ENCODE measurements at regions not wholly inside any gene's neighbourhood (a gene's known extent, or its start where the extent isn't known, plus 50 kb on each side); places are given as distances from the start of the nearest gene placed in this dataset.
"Not testable (repeated sequence)": the region's sequence is repeated elsewhere in the genome, so short reads cannot be mapped to it uniquely, and the experiment has no call there.

DNA sequence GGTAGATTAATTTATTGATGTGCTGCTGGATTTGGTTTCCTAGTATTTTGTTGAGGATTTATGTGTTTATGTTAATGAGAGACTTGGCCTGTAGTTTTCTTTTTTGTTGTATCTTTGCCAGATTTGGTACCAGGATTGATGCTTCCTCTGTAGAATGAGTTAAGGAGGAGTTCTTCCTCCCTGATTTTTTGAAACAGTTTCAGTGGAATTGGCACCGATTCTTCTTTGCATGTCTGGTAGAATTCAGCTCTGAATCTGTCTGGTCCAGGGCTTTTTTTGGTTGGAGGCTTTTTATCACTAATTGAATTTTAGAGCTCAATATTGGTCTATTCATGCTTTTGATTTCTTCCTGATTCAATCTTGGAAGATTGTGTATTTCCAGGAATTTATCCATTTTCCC is 174.0 kb upstream of the NDST4 start:
- no peak for DNase-seq

DNA sequence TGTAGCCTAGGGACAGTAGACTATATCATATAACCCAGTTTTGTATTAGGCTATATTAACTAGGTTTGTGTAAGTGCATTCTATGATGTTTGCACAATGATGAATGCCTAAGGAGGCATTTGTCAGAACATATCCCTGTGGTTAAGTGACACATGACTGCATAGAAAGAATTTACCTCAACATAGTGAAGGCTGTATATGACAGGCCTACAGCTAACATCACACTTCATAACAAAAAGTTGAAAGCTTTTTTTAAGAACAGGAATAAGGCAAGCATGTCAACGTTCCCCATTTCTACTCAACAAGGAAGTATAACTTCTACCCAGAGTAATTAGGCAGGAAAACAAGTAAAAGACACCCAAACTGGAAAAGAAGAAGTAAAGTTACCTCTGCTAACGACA is 165.9 kb upstream of the NDST4 start:
- DNase-seq, result no peak

DNA sequence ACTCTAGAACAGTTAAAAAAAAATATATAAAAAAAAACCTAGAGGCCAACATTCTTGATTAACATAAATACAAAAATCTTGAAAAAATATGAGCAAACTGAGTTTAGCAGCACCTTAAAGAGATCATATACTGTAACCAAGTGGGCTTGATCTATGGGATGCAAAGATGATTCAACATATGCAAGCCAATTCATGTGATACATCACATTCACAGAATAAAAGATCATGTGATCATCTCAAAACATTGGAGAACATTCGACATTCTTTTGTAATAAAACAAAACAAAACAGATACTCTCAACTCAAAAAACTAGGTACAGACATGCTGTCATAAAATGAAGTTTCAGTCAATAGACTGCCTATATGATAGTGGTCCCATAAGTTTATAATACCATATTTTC is 165.4 kb upstream of the NDST4 start:
- no peak for DNase-seq

DNA sequence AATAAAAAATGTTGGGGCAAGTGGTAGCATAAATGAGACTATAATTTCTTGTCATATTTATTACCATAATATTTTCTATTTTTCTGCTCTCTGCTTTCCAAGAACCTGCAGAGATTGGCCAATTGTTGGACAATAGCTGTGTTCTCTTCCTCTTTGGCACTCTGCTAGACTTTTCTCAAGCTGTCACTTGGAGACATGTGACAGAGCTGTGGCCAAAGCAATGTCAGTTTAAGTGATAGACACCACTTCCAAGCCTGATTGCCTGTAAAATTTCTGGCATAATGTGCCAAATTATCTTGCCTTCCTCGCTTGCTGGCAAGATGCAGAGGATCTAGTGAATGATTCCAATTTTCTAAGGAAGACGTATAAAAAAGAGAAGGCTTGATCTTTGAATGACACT is 162.2 kb upstream of the NDST4 start:
- DNase-seq, result no peak

DNA sequence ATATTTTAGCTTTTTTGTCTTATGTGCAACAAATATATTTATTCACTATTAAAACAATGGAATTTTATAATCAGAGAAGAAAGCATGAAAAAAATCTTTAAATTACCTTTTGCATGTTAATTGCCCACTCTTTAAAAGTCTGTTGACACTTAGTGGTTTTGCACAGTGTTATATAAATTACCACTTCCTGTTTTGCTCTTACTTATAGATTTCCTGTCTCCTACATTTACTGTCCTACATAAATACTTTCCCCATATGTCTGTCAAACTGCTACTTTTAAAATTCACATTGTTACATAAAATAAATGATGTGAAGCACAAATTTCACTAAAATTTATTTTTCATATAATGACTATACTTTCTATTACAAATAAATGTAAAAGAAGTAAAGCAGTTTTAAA is 161.1 kb upstream of the NDST4 start:
- DNase-seq, result no peak

DNA sequence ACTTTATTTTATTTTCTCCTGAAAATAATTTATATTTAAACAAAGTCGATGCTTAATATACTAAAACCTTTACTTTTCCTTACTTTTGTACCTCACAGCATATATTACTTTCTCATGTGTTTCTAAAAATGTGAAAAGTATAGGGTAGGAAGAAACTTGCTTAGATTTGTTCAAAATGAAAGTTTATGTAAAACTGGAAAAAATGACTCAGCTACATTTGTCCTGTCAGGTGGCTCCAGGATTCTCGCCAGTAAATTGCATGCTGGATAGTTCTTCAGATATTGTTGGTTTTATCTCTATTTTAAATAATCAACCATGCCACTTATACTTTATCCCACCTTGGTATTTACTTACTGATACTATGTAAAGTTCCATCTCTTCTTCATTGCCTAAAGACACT is 159.2 kb upstream of the NDST4 start:
- DNase-seq, result no peak

DNA sequence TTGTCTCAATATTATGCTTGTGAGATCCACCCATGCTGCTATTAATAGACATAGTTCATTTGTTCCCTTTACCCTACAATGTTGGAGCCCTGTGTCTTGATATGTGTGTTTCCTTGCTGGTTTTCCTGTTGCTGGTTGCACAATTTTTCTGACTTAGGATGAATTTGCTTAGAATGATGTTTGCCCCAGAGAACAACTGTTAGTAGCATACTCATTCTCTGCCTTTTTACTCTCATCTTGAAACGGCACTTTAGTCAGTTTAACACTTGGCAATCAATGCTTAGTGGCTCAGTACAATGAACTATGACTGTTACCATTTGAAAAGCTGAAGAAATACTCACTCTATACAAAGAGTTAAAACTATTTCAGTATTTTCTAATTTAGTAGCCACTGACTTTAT is 158.8 kb upstream of the NDST4 start:
- no peak for DNase-seq

DNA sequence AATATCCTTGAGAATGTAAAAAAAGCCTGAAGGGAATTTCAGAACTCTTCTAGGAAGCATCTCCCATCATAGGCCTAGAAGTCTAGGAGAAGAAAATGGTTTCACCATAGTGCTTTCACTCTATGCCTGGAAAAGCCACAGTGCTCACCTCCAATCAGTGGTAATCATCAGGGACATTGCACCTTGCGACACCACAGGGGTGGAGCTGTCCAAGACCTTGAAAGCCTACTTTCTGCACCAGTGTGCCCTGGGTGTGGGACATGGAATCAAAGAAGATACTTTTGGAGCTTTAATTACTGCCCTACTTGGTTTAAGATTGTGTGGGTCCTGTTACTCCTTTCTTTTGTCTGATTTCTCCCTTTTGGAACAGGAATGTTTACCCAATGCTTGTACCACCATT is 146.8 kb upstream of the NDST4 start:
- no peak for DNase-seq

DNA sequence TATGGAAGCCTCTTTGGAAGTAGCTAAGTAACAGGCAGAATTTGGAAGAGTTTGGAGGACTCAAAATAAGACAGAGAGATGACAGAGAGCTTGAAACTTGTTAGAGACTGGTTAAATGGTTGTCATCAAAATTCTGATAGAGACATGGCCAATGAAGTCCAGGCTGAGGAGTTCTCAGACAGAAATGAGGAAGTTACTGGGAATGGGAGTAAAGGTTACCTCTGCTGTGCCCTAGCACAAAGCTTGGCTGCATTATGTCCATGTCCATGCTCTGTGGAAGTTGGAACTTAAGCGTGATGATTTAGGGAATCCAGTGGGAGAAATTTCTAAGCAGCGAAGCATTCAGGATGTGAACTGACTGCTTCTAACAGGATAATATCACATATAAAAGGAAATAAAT is 146.2 kb upstream of the NDST4 start:
- DNase-seq, result no peak

DNA sequence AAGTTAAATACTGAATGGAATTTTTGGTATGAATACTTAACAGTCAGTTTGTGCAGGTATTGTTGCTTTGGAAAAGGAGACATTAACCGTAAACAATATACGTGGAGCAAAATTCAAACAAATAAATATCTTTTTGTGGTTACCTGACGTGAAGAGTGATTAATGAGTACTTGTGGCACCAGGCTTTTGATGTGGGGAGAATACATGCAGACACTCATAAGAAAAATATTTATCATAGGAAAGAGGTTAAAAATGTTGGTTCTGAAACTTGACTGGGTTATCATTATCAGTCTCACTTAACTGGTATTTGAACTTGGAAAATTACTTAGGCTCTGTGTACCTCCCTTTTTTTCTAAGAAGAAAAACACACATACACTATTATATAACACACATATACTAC is 136.4 kb upstream of the NDST4 start:
- no peak for DNase-seq

DNA sequence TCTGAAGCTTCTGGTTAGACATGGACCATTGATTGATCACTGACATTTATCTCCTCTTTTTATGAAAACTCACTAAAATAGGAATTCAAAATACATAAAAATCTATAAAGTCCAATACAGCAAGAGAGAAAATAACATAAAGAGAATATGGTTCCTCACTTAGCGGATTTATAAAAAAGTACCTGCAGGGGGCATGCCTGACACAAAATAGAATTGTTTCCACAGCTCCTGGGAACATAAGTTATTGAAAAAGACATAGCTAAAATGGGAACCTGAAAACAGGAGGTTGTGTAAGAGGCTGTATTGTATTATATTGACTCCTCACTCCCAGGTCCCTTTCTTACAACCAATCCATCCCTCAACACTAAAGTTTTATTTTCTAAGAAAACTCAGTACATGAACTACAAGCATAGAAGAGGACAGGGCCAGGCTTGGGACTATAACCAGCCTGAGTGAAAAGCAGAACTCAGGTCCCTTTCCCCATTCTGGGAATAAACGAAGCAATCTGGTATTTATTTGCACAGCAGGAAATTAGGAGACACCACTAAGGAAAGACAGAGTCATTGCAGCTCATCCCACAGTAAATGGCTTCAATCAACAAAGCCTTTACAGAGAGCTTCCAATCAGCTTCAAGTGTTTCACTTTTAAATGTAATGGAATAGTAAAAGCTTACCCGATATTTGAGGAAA is 121.1 kb upstream of the NDST4 start:
- no peak for DNase-seq

DNA sequence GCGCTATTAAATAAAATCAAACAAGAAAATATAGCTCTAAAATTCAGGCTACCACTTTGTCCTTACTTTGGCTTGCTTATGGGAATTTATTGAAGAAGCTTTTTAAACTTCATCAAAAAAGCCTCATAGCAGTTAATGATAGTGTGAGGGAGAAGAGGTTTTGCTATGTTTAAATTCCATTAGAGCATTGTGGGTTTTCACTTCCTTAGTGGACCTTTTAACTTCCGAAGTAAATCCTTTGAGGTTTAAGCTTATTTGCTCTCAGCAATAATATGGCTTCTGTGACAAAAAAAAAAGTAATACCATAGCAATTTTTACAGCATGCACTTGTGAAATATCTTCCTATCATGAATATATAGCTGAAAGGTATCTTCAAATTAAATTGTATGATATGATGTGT is 120.2 kb upstream of the NDST4 start:
- DNase-seq, result no peak

DNA sequence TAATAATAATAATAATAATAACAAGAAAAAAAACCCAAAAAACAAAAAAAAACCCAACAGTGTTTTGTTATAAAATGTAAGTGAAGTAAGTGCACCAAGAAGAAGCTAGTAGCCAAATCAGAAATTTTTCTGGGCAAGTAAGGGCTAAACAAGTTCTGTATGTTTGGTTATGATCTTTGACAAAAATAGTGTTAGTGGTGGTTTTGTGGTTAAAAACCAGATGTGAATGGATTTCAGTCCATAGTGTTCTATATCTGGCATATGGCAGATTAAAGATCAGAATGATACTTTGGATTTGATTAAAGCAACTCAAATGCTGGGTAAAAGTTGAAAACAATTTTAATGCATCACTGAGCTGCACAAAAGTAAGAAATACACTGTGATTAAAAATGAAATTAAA is 116.5 kb upstream of the NDST4 start:
- DNase-seq, result no peak

DNA sequence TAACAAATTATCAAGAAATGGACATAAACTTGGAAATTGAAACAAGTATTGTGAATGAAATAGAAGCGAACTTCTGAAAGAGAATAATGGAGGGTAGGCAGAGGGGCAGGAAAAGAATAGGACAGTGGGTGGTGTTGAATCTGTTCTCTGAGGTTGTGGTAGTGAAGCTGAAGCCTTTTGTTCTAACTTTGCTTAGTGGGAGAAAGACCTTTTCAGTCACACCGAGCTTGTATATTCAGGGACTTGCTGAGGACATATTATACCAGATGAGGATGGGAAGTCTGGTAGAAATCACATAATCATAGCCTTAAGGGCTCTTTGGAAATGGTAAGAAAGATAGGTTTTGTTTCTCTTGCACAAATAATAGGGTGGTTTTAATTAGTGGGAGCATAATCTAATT is 115.4 kb upstream of the NDST4 start:
- no peak for DNase-seq

DNA sequence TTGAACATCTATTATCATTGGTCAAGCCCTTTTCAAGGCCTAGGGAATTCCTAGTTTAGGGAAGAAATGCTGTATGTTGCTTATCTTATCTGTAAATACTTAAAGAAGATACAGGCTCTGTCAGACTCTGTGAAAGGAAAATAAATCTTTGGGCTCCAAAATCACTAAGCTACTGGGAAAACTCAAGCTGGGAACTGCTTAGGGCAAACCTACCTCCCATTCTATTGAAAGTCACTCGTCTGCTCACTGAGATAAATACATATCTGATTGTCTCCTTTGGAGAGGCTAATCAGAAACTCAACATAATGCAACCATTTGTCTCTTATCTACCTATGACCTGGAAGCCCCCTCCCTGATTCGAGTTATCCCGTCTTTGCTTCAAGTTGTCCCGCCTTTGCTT is 108.6 kb upstream of the NDST4 start:
- no peak for DNase-seq

DNA sequence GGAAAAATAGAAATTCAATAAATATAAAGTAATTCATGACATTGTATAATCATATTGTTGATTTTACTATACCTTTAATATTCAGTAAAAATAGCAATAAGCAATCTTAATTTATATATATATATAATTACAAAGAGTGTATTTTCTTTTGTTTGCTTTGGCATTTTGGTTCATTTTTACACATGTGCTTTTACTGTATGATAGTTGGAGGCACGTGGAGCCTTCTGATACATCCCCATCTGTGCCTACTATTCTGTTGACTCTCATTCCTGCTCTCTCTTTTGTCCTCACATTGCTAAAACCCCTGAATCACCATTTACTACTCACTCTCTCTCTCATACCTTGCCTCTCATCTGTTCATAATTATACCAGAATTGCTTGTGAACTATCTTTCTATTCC is 106.4 kb upstream of the NDST4 start:
- DNase-seq, result no peak

DNA sequence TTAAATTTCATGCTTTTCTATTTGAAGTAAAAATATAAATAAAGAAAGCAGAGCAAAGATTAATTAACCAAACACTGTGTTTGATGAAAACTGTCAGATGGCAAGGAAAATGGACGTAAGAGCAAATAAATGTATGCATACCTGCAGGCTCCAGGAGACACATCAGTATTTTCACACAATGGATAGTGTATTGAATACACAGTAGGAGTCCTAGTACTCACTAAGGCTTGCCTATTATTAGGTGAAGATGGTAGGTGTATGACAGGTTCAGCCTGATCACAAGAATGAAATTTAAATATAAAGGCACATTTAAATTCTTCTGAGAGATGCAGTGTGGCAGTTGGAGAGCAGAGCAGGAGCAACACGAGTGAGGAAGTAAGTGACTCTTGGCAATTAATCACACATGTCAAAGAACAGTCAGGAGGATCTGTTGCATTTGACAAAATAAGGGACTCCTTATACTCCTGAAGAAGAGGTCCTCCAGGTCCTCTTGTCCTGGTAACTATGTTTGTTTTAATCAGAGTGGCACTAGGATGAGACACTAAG is 106.0 kb upstream of the NDST4 start:
- DNase-seq, result peak in 1 of 2 experiments; percentile 34

DNA sequence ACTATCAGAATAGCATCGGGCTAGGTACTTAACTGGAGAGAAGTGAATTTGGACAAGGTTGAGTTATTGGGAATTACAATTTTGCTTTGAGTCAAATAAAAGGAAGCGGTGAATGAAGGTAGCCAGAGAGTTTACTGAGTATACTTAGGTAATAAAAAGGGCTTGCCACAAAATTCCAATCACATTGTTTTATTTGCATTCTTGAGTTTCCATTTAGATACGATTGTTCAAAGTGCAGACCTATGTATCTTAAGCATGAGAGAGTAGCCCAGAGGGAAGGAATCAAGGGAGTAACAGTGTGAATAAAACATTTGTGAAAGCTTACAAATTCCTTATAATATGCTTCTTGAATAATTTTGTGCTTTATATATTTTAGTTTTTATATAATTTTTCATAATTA is 102.5 kb upstream of the NDST4 start:
- DNase-seq, result no peak

DNA sequence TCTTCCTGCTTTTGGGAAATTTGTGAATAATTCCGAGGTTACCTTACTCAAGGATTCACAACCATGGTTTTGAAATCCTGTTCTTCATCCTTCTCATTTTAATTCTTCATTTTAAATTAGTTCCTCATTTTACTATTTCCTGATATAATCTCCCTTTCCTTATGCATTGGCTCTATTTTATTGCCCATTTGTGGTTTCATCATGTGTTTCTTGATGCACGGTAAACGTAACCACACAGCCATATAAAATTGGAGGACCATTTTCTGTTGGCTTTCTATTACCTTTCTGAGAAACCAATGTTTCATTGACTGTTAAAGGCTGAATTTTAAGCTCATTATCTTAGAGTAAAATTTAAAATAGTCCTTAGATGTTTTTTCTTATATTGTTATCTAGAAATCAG is 100.3 kb upstream of the NDST4 start:
- DNase-seq, result no peak

DNA sequence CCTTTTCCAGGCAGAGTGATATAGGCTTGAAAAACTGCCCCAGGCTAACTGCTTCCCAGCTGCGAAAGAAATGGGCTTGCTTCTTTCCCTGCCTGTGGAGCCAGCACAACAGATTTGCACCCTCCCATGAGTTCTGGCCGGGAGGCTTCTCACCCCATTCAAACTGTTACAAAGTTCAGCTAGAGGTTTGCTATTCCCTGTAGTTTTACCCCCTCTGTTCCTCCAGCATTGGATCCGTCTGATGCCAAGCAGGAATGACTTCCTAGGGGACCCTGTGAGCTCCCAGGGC is 87.6 kb upstream of the NDST4 start:
- DNase-seq, result no peak

DNA sequence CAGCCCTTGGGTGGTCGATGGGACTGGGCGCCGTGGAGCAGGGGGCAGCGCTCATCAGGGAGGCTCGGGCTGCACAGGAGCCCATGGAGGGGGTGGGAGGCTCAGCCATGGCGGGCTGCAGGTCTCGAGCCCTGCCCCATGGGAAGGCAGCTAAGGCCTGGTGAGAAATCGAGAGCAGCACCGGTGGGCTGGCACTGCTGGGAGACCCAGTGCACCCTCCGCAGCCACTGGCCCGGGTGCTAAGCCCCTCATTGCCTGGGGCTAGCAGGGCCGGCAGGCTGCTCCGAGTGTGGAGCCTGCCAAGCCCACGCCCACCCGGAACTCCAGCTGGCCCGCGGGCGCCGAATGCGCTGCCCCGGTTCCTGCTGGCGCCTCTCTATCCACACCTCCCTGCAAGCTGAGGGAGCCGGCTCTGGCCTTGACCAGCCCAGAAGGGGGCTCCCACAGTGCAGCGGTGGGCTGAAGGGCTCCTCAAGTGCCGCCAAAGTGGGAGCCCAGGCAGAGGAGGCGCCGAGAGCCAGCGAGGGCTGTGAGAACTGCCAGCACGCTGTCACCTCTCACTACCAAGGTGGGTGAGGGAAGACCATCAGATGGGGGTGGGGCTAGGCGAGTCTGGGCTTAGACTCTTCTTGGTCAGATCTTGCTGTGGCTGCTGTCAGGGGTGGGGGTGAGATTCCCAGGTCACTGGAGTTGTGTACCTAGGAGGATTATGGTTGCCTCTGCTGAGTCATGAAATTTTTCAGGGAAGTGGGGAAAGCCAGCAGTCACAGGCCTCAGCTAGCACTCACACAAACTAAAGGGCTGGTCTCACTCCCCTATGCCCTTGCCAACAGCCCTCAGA is 87.0 kb upstream of the NDST4 start:
- not testable (repeated sequence) for DNase-seq

DNA sequence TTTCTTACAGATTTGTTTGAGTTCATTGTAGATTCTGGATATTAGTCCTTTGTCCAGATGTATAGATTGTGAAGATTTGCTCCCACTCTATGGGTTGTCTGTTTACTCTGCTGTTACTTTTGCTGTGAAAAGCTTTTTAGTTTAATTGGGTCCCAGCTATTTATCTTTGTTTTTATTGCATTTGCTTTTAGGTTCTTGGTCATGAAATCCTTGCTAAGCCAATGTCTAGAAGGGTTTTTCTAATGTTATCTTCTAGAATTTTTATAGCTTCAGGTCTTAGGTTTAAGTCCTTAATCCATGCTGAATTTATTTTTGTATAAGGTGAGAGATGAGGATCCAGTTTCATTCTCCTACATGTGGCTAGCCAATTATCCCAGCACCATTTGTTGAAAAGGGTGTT is 81.2 kb upstream of the NDST4 start:
- DNase-seq, result not testable (repeated sequence)

DNA sequence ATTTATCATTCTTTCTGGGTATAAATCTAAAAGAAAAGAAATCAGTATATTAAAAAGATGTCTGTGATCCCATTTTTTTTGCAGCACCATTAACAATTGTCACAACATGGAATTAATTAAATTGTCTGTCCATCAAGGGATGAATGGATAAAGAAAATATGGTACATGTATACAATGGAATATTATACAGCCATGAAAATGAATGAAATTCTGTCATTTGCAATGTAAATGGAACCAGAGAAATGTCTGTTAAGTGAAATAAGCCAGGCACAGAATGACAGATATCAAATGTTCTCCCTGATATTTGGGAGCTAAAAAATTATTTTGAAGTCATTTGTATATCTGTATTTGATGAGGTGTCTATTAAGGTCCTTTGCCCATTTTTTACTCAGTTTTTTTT is 77.1 kb upstream of the NDST4 start:
- DNase-seq, result no peak

DNA sequence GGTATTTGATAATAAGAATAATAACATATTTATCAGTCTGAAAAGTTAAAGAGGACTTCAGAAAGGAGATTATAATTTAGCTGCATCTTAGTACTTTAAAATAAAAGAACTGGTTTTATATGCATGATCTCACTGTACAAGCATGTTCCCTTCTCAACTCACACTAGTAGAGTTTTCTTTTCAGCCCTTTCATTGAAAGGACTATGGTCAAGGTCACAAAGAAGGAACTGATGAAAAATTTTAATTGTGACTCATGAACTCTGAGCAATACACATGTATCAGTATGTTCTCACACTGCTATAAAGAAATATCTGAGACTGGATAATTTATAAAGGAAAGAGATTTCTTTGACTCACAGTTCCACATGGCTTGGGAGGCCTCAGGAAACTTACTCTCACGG is 73.7 kb upstream of the NDST4 start:
- DNase-seq, result no peak

Data from NCI-H187 (cell line).